Neural crest cell (in vitro differentiated cells): ENCODE measurements at regions not wholly inside any gene's neighbourhood (a gene's known extent, or its start where the extent isn't known, plus 50 kb on each side); places are given as distances from the start of the nearest gene placed in this dataset.

ENCODE experiments used
- DNase-seq: peaks from one replicate; pipeline ENCODE4 v3.0.0; 2021; ENCODE audit warnings: low read depth, mixed read lengths, low spot score
- H3K27ac Mint-ChIP-seq: one replicate; pipeline ENCODE4 v1.8.0; 2021; ENCODE audit warnings: mild to moderate bottlenecking, mixed read lengths; ENCODE audit not compliant: unreplicated experiment
- H3K27me3 Mint-ChIP-seq: 2 replicates; pipeline ENCODE4 v1.8.0; 2021; ENCODE audit warnings: low read depth, mild to moderate bottlenecking, mixed read lengths
- H3K36me3 Mint-ChIP-seq: 2 replicates; pipeline ENCODE4 v1.8.0; 2021; ENCODE audit warnings: low read depth, mild to moderate bottlenecking, mixed read lengths
- H3K4me1 Mint-ChIP-seq: 2 replicates; pipeline ENCODE4 v1.8.0; 2021; ENCODE audit warnings: mixed read lengths
- H3K4me3 Mint-ChIP-seq: one replicate; pipeline ENCODE4 v1.8.0; 2021; ENCODE audit warnings: mild to moderate bottlenecking, mixed read lengths
- H3K9me3 Mint-ChIP-seq: 2 replicates; pipeline ENCODE4 v1.8.0; 2021; ENCODE audit warnings: mixed read lengths
- CTCF ChIP-seq: fragments of 200-600 bp; sonication (generic); conservative IDR thresholded peaks from 2 replicates; pipeline ENCODE4 v1.5.0; 2021; ENCODE audit warnings: antibody characterized with exemption, mild to moderate bottlenecking

GRCh38 chr16:49011901-49012300, 269.7 kb downstream of the CBLN1 start:
- DNase-seq = no peak
- Mint-ChIP-seq H3K9me3 (no peaks in the 10 kb centered on the region), H3K27me3 (peaks cover 34% of the 10 kb centered on the region), H3K4me3 (no peak overlapping the region), H3K4me1 (no peaks in the 10 kb centered on the region), H3K27ac (no peak overlapping the region), H3K36me3 (no peaks in the 10 kb centered on the region)
- TF ChIP-seq CTCF = no peak

- no peaks in the 10 kb centered on the region for H3K36me3 Mint-ChIP-seq
- no peaks in the 10 kb centered on the region for H3K4me1 Mint-ChIP-seq
- H3K9me3 Mint-ChIP-seq = no peaks in the 10 kb centered on the region
- no peak for DNase-seq
- H3K4me3 Mint-ChIP-seq = no peak overlapping the region
- H3K27ac Mint-ChIP-seq = no peak overlapping the region
- peaks cover 34% of the 10 kb centered on the region for H3K27me3 Mint-ChIP-seq
- TF ChIP-seq CTCF = no peak
Observed at GRCh38 chr16:49010879-49011278, 270.8 kb downstream of the CBLN1 start.

- H3K4me1 Mint-ChIP-seq = no peaks in the 10 kb centered on the region
- no peaks in the 10 kb centered on the region for H3K9me3 Mint-ChIP-seq
- TF ChIP-seq CTCF = no peak
- H3K4me3 Mint-ChIP-seq = no peak overlapping the region
- H3K36me3 Mint-ChIP-seq = no peaks in the 10 kb centered on the region
- no peak overlapping the region for H3K27ac Mint-ChIP-seq
- H3K27me3 Mint-ChIP-seq = peaks cover 36% of the 10 kb centered on the region
- no peak for DNase-seq
Observed at GRCh38 chr16:49010396-49010795, 271.2 kb downstream of the CBLN1 start.

GRCh38 chr16:49009204-49009603, 272.4 kb downstream of the CBLN1 start:
- Mint-ChIP-seq H3K9me3 (no peaks in the 10 kb centered on the region), H3K4me1 (no peaks in the 10 kb centered on the region), H3K27ac (no peak overlapping the region), H3K36me3 (no peaks in the 10 kb centered on the region), H3K27me3 (peaks cover 34% of the 10 kb centered on the region), H3K4me3 (no peak overlapping the region)
- DNase-seq = no peak
- no peak for TF ChIP-seq CTCF

- TF ChIP-seq CTCF = no peak
- Mint-ChIP-seq H3K4me3 (no peak overlapping the region), H3K27ac (no peak overlapping the region), H3K27me3 (peaks cover 17% of the 10 kb centered on the region), H3K4me1 (peaks cover 4% of the 10 kb centered on the region), H3K36me3 (no peaks in the 10 kb centered on the region), H3K9me3 (no peaks in the 10 kb centered on the region)
- DNase-seq = no peak
Observed at GRCh38 chr16:49003992-49004391, 277.6 kb downstream of the CBLN1 start.

- H3K36me3 Mint-ChIP-seq = no peaks in the 10 kb centered on the region
- TF ChIP-seq CTCF = no peak
- H3K27ac Mint-ChIP-seq = no peak overlapping the region
- H3K4me3 Mint-ChIP-seq = no peak overlapping the region
- peaks cover 15% of the 10 kb centered on the region for H3K27me3 Mint-ChIP-seq
- peaks cover 4% of the 10 kb centered on the region for H3K4me1 Mint-ChIP-seq
- H3K9me3 Mint-ChIP-seq = no peaks in the 10 kb centered on the region
- no peak for DNase-seq
Observed at GRCh38 chr16:49003022-49003421, 278.6 kb downstream of the CBLN1 start.
